ENCODE measurements at regions not wholly inside any gene's neighbourhood (a gene's known extent, or its start where the extent isn't known, plus 50 kb on each side); places are given as distances from the start of the nearest gene placed in this dataset.

DNA sequence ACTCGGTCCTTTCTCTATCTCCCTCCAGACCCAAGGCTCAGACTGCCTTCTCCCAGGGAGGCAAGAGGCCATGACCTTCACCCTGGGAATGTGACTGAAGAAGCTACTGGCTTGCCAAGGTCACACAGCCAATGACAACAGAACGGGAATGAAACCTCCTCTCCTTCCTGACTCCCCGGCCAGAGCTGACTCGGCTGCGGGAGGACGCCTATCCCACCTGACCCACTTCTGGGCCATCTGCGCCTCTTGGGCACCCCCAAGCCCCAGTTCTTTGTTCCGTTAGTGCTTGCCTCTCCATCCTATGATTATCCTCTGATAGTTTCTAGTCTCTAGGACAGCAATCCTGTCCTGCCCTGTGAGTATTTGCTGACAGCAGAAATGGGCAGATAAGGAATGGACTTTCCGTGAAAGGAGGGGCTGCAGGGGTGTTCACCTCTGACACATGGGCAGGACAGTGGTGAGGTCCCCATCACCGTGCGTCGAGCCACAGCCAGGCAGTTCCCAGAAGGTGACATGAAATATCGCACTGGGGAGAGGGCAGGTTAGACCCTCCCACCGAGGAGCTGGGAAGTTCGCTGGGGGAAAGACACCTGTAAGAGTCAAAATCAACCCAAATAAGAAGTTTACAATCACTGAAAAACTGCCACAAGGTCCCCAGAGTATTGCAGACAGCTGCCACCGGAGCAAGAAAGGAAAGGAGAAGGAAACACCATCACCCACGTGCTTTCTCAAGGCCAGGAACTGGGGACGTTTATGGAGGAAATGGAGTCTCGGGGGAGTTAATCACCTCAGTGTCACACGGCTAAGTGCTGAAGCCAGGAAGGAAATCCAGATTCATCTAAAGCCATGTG lies 63.0 kb downstream of the INSIG1 start:
- no peak for DNase-seq

DNA sequence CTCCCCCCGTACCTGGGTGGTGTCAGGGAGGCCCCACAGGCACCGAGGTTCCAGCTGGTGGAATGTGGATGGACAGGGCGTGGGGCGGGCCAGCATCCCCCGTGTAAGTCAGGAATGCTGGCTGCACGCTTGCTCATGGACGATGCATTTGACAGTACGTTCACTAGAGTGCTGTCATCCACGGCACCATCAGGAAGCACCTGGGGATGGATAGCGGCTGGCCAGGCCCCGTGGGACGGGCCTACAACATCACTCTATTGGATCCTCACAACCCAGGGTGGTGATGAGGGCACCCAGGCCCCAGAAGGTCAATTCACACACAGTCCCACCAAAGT lies 63.6 kb downstream of the INSIG1 start:
- DNase-seq, result no peak

DNA sequence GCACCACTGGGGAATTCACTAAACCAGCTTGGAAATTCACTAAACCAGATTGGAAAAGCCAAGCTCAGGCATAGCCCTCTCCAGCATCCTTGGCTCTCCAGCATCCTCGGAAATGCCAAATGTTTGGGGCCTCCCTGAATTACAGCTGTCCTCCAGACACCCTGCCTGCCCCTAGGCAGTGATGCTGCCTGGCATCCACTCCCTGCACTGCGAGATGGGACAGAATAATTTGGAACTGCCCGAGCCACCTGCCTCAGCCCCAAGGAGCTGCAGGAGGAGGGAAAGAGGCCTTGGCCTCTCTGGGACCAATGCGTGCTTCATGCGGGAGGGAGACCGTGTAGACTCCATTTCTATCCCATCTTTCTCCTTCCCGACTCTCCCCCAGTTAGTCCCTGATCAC lies 64.3 kb downstream of the INSIG1 start:
- no peak for DNase-seq

DNA sequence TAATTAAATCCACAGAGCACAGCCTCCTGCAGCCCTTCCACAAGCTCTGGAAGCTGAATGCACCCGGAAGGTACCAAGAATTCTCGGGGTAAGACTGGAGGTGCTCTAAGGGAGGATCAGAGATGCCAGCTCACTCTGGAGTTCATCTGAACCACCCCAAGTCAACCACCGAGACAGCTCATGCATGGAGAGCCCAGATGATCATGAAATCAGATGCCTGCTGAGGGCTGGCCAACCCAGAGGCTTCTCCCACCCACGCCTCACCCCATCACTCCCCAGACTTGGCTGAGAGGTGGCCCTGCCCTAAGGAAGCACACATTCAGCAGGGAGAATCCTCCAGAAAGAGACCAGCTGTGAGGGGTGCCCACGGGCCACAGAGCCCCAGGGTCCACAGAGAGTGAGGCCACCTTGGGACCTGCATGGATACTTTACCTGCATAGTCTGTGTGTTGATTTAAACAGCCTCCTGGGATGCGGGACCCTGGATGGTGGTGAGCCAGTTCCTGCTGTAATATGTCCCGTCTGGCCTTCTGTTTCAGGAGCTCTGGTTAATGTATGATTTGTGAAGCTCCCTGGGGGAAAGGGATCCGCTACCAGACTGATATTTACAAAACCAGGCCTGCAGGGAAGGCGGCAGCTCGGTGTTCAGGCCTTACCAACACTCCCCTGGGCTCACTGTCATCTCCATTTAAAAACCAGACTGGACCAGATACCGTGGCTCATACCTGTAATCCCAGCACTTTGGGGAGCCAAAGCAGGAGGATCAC lies 64.9 kb downstream of the INSIG1 start:
- no peak for DNase-seq

DNA sequence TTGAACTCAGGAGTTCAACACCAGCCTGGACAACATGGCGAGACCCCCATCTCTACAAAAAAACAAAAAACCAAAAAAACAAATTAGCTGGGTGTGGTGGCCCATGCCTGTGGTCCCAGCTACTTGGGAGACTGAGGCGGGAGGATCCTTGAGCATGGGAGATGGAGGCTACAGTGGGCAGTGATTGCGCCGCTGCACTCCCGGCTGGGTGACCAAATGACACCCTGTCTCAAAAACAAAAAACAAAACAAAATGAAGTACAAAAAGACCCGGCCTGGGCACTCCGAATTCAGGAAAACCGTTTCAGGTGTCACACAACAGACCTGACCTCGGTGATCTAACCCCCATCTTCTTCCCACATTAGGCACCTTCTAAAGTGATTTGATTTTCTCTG lies 65.5 kb downstream of the INSIG1 start:
- no peak for DNase-seq

DNA sequence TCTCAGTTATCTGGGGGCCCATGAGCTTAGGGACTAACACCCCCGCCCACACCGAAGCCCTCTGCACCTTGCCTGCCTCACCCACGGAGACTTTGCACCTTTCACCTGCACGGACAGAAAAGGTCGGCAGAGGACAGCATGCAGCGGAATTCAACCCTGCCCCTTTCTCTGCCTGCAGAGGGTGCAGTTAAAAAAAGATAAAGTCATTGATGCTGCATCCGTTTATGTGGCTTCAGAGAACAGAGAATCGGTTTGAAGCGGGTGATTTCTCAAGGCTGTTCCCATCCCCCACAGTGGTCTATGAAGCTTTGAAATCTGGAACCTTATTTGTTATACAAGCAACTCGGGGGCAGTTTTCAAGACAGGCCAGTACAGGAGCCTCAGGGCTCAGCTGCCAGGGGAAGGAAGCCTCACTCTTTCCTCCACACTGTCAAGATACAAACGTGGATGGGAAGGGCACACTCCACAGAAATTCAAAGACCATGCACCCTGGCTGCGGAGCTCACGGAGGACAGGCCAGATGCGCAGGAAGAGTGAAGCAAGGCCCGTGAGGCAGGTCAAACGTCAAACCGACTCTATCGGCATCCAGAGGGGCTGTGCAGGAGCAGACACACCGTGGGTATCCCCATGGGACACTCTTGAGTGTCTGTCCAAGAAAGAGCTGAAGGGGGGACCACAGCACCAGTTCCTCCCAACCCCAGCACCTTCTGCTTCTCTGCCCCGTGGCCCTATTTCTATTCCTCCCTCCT lies 66.3 kb downstream of the INSIG1 start:
- no peak for DNase-seq

DNA sequence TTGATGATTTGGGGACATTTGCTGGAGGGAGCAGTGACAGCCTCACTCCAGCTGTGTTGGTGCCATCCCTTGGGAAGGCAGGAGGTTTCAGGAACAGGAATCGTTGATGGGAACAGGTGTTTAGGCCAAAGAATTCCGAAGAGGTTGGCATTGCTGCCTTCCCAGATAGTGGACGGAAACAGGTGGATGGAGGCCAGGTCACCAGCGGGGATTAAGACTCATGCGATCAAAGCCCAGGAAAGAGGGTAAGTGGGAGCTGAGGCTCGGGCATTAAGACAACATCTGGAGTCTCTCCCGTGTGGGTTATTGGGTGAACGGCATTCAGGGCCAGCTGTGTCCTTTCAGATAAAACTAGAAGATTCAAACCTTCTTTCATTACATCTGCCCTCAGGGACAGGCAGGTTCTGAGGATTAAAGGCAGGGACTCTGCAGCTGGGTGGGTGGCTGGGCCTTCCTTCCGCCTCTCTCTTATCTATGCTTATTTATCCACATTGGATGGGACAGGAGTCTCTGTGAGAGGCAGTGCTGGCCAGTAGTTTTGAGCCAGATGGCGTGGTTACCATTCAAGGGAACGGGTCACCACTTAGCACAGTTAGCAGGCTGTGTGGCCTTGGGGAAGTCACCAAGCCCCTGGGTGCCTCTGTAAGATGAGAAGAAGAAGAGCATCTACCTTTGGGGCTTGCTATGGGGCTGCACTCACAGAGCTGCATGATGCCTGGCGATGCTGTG lies 67.6 kb downstream of the INSIG1 start:
- DNase-seq, result no peak

DNA sequence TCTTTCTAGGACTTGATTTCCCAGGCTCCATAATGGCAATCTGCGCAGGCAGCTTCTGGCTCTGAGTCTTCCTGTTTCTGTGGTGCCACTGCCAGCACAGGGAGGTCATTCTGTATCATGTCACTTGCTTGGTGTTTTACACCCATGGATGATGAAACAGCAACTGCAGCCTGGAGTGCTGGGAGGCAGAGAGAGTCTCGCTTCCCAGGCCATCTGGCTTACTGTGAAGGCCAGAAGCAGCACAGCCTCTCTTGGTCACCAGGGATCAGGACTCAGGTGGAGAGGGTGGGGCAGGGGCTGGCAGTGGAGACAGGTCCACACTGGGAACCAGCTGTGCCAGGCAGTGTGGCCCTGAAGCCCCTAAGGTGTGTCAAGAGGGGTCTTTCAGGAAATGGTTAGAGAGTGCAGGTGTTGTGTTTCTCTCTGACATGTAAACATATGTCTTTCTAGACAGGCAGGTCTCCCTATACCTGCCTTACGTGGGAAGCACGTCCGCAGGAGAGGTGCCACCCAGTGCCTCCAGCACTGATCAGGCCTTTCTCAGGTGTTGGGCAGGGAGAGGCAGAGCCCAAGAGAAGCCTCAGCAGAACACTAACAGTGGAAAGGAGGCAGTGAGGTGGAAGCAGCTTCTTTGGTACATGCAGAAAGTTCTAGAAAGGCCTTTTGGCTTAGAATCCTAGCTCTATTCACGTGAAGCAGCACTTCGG lies 71.4 kb downstream of the INSIG1 start:
- DNase-seq, result no peak

DNA sequence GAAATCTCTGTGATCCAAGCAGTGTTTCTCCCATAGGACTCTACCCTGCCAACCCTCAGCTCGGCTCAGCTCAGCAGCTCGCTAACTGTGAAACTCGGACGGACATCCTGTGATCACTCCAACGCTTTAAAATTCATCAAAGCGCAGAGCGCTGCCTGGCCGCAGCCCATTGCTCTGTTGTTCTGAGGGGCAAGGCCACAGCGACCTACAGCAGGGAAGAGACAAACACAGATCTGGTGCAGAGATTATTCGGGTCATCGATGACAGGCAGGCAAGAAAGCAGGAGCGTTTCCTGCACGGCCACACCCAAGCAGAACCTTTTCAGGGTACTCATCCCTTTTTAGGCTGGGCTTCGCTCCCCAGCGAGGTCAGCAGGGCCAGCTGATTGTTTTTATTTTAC lies 72.1 kb downstream of the INSIG1 start:
- DNase-seq, result no peak

DNA sequence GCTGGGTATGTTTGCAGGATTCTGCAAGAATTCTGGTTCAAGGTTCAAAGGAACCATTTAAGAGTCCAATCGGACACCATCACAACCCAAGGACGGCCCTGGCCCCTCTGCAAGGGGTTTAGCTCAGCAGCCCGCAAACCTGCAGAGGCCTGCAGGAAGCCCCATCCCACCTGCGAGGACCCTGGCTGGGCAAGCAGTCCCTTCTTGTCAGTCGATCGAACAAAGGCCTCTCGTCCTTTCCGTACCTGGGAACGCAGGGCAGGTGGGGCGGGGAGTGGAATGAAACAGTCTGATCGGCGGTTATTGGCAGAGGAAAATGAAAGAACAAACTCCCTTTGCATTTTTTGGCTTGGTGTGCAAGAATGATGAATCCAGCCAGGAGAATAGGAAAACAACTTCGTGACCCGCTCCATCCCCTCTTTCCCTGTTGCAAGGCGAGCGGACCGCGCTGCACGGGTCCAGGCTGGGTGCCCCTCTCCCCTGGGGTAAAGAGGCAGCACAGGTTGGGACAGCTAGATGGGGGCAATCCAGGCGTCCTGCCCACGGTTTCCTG lies 73.7 kb downstream of the INSIG1 start:
- DNase-seq, result no peak

DNA sequence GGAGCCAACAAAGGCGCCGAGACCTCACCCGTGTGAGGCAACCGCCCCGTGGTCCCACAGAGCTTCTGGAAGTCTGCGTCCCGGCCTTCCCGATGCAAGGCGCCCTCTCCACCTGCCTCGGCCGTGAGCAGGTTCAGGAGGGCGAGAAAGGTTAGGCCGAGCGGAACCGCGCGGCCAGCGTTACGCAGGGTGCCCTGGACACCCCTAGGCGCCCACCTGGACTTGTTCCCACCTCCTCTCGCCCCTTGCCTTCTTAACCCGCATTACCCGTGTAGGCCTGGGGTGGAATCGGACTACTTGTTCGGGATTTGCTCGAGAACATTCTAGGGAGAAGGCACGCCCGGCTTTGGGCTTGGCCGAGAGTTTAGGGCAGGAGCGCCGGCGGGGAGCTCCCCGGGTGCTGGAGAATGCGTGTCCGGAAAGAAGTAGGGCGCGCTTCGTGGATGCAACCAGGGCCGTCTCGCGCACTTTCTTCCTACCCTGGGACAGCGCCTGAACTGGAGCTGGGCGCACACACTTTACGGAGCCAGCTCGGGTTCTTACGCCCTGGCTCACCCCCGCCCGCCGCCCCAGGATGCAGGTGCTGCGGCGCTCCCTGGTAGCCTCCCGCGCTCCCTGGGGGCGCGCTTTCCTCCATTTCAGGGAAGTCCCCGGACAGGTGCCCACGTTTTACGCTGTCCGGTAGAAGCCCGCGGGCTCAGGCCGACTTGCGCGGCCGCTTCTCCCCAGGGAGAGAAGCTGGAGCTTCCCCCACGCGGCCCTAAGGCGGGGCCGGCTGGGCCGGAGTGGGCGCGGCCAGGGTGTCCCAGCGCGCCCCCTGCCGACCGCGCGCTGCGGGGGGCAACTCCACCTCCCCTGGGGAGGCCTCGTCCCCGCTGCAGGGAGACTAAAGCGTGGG lies 74.5 kb downstream of the INSIG1 start:
- peak; percentile 27 for DNase-seq

DNA sequence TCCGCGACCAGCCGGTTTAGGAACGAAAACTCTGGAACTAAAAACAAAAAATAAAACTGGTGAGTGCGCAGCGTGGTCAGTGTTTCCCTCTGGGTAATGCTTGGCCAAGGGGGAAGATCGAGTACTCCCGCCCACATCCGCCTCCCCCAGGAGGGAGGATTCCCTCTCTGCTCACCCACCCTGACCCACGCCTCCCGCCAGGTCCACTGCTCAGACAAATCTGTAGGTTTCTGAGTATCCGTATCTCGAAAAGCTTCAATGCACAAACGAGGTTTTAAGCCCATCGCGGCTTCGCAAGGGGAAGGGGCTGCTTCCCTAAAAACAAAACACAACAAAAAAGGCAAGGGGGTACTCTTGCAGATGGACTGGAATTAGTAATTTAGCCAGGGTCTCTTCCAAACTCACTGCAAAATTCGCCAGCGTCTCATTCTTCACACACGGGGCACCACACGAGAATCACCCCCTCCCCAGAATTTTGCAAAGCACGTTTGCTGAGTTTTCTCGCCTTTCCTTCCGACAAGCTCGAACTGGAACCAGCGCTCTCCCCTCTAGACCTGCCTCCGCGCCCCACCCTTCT lies 75.2 kb downstream of the INSIG1 start:
- DNase-seq, result no peak

DNA sequence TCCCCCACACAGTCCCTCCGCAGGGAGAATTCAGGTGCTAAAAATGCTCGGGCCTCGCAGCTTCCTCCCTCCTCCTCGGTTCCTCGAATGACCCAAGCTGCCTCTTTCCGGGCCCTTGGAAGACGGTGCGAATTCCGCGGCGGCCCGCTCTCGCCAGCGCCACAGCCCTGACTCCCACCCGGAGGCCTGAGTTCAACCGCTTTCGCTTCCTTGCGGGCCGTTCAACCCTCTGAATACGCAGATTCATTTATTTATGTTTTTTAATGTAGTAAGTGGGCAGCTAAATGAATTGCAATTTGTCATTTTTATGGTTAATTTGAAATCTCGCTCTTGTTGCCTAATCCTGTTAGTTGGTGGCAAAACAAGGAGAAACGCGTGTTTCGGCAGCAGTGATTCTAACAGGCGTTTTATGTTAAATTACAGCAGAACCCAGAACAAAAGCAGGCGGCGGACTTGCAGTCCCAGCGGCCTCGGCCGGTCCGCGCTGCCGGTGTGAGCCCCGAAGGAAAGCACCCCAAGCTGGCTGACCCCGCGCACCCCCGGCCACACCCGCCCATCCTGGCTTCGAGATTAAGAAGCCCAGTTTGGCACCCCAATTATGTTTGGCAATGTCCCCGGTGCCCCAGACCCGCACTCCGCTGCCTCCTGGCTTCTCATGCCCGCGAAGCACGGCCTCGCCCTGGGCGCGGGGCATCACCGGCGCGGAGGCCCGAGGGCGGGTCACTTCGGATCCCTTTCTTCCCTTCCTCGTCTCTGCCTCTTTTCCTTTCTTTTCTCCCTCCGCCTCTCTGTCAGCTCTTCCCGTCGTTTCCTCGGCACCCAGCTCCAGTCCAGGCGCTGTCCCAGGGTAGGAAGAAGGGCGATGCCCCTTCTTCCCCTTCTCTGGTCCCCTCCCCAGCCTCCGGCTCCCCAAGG lies 75.9 kb downstream of the INSIG1 start:
- no peak for DNase-seq

DNA sequence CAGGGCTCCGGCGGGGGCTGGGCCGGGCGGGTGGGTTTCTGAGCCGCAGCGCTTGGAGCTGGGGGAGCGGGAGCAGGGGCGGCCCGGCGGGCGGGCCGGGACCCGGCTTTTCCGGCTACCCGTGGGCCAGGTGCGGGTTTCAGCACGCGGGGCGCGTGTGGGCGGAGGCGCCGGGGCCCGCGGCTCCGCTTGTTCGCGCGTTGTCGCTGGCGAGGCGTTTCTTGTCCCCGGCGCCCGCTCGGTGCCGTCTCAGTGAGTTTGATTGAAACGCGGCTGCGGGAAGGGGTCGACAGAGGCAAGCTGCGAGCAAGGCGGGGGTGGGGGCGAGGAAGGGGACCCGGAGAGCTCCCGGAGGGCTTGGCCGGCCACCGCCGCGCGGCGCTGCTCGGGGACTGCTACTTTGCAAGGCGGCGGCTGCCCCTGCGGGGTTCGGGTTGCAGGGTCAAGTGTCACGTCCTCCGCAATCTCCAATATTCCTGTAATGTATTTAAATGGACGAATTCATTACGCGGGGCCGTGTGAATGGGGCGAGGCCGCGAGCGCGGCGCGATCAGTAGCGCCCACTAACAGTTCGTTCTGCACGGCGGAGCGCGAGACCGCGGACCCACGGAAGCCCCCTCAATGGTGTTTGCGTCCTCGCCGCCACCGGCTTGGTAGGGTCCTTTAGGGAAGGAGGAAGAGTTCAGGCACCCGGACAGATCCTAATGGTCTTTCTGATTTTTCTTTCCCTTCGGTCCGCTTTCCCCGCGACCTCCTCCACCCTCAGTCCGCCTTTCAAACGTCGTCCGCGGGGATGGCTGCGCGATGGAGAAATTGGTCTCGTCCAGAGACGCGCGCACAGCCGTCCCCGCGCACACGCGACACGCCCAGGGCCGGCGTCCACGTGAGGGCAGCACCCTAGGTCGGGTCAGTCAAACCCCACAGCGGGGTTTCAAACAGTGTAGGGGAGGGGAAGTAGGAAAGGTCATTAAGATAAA lies 76.9 kb downstream of the INSIG1 start:
- peak; percentile 30 for DNase-seq

DNA sequence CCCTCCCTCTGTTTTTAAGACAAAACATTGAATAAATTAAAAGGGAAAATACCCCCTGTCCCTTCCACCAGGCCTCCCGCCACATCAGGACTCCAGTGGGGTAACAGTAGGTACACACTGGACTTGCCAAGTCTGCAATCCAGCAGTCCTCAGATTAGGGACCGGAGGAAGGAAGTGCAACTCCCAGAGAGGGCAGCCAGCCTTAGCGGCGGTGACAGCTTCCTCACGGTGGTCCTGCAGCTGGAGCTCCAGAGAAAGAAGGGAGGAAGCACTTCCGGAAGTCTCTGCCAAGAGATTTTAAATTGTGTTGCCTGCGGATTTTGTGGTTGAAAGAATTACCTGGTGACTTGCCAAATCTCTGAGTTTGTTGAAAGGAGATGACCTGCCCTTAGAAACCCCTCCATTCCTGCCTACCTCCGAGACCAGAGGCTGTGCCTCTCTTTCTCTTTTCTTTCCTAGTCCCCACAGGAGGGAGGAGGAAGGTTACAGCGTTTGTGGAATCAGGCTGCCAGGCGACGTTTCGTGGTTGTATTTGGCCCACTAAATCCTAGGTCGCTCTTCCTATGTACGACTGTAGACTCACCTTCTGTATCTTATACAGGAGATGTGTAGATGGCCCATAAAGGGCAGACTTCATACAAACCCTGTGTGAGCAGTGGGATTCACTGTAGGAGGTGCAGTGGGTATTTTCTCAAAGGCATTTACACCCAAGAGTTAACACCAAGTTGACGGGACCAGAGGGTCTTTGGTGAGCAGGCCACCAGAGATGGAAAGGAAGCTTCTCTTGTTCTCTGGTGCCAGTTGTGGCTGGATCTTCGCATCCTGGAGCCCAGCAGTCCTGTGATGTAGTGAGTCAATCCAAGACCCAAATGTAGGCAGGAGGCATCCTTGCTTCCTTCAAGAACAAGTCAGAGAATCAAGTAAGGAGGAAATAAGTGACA lies 77.9 kb downstream of the INSIG1 start:
- no peak for DNase-seq

DNA sequence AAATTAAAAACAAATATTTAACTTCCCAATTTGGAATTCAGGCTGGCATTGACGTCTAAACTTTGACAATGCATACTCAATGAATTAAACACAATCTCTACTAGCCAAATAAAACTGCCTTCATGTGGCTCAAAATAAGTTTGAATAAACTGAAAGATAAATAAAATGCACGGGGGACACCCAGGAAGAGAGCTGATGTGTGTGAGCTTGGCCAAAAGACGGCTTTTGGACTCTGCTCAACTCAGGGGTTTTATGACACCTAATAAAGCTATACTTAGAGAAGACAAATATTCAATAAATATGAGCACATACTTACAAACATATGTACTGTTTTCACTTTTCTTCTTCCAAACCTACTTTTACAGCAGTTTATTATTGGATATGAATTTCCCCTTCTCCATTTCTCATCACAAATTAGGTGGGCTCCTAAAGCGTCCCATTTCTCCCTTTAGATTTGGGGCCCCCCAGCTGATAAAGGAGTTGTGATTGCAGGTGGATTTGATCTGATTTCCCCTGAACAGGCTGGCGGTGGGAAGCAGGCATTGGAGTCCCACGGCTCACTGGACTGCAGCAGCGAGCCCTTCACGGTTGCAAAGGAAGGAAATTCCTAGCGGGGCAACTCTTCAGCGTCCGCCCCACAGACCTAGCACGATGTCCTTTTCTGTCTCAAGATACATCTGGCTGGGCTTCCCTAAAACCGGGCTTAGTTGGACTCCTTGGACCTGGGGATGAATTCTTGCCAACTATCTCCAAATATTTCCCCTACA lies 79.6 kb downstream of the INSIG1 start:
- no peak for DNase-seq
